B cell (primary cell): ENCODE measurements at regions not wholly inside any gene's neighbourhood (a gene's known extent, or its start where the extent isn't known, plus 50 kb on each side); places are given as distances from the start of the nearest gene placed in this dataset.

Experiments used
- CTCF ChIP-seq: fragments of 200-600 bp; IDR thresholded peaks from one replicate; pipeline ENCODE4 v1.8.0; 2022; ENCODE audit warnings: antibody characterized with exemption, mild to moderate bottlenecking
- EZH2 ChIP-seq: IDR thresholded peaks from 2 replicates; pipeline ENCODE4 v1.6.1; 2012; ENCODE audit warnings: borderline replicate concordance, low read depth, mild to moderate bottlenecking, moderate library complexity, low read length; ENCODE audit not compliant: insufficient read depth, poor library complexity, severe bottlenecking

GRCh38 chr20:57983082-57983481 is 245.4 kb downstream of the ANKRD60 start:
- no peak for TF ChIP-seq CTCF
- no peak for TF ChIP-seq EZH2
